Progenitor cell of endocrine pancreas (in vitro differentiated cells): ENCODE measurements at regions not wholly inside any gene's neighbourhood (a gene's known extent, or its start where the extent isn't known, plus 50 kb on each side); places are given as distances from the start of the nearest gene placed in this dataset.
A peak's percentile ranks its signal among the peaks of the same experiment; 100 is the strongest.

ENCODE experiments used
- DNase-seq: peaks from one replicate; pipeline ENCODE4 v3.0.0; 2021; ENCODE audit warnings: low spot score; ENCODE audit not compliant: unreplicated experiment
- H3K27ac Mint-ChIP-seq: 2 replicates; pipeline ENCODE4 v1.8.0; 2021; ENCODE audit warnings: mild to moderate bottlenecking, moderate library complexity, mixed read lengths
- H3K27me3 Mint-ChIP-seq: 2 replicates; pipeline ENCODE4 v1.8.0; 2021; ENCODE audit warnings: mixed read lengths
- H3K36me3 Mint-ChIP-seq: 2 replicates; pipeline ENCODE4 v1.8.0; 2022; ENCODE audit warnings: mixed read lengths; ENCODE audit not compliant: insufficient read depth
- H3K4me1 Mint-ChIP-seq: 2 replicates; pipeline ENCODE4 v1.8.0; 2021; ENCODE audit warnings: low read depth, mixed read lengths
- H3K4me3 Mint-ChIP-seq: 2 replicates; pipeline ENCODE4 v1.8.0; 2021; ENCODE audit warnings: low read depth, mild to moderate bottlenecking, moderate library complexity, mixed read lengths
- H3K9me3 Mint-ChIP-seq: 2 replicates; pipeline ENCODE4 v1.8.0; 2021; ENCODE audit warnings: low read depth, mixed read lengths
- TF ChIP-seq, protein P1 (sequence below): fragments of 200-600 bp; sonication (generic); IDR thresholded peaks from one replicate; pipeline ENCODE4 v1.5.0; 2021; ENCODE audit warnings: antibody characterized with exemption, mild to moderate bottlenecking; ENCODE audit not compliant: unreplicated experiment

DNA sequence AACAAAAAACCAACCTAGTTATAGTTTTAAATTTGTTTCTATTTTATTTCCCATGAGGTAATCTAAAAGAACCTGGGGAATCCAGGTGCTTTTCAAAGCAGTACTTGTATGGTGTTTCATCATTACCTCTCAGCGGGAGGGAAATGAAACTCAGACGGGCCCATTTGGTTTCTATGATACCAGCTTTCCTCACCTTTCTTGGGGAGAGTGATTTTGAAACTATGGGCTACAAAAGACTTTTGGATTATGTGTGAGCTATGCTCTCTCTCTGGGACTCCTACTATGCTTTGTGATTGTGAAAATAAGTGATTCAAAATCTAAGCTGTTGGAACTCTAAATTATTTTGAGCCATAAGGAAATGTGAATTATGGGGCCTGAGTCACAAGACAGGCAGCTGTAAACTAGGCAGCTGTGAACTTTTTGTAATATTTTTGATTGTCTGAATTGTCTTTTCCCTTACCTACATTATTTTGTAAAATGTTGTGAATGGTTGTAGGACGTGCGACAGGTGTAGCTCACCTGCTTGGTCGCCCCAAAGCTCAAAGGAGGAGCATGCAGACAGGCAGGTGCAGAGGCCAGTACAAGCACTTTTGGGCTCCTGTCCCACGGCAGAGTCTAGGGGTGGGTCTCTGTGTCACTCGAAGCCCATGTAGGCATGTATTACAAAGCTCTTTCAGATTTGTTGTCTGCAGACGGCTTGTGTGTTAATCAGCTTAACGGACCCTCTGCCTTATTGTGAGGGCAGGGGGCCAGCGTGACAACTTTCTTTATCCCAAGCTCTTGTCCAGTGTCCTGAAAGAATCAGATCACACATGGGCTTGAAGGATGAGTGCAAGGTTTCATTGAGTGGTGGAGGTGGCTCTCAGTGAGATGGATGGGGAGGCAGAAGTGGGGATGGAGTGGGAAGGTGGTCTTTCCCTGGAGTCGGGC is 64.8 kb upstream of the BACH1 start:
- DNase-seq, result no peak
- H3K9me3 Mint-ChIP-seq, result peaks cover 5% of the 10 kb centered on the region
- no peaks in the 10 kb centered on the region for H3K27me3 Mint-ChIP-seq
- H3K27ac Mint-ChIP-seq, result no peak overlapping the region
- TF ChIP-seq, protein P1, sequence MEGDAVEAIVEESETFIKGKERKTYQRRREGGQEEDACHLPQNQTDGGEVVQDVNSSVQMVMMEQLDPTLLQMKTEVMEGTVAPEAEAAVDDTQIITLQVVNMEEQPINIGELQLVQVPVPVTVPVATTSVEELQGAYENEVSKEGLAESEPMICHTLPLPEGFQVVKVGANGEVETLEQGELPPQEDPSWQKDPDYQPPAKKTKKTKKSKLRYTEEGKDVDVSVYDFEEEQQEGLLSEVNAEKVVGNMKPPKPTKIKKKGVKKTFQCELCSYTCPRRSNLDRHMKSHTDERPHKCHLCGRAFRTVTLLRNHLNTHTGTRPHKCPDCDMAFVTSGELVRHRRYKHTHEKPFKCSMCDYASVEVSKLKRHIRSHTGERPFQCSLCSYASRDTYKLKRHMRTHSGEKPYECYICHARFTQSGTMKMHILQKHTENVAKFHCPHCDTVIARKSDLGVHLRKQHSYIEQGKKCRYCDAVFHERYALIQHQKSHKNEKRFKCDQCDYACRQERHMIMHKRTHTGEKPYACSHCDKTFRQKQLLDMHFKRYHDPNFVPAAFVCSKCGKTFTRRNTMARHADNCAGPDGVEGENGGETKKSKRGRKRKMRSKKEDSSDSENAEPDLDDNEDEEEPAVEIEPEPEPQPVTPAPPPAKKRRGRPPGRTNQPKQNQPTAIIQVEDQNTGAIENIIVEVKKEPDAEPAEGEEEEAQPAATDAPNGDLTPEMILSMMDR, result no peak
- peaks cover 2% of the 10 kb centered on the region for H3K36me3 Mint-ChIP-seq
- no peak overlapping the region for H3K4me3 Mint-ChIP-seq
- peaks cover 14% of the 10 kb centered on the region for H3K4me1 Mint-ChIP-seq

DNA sequence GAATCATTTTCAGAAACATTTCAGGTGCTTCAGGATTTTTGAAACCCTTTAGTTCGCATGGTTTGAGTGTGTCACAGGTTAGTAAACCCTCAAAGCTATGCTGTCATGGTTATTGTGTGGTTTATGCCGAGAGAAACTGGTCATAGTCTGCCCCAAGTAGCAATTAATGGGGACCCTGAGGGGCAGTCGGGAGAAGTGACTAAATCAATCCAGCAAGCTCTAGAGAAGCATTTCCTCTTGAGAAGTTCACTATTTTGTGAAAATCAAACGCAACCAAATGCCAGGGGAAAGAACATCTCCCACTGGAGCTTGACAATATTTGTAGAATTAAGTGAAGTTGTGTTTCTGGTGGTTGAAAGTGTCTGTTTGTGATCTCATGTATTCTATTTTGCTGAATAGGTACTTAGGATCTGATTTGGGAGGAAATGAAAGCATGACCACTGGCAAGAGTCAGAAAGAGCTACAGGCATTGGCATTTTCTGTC is 63.0 kb upstream of the BACH1 start:
- Mint-ChIP-seq H3K4me1 (peaks cover 14% of the 10 kb centered on the region), H3K4me3 (no peak overlapping the region), H3K27me3 (no peaks in the 10 kb centered on the region), H3K36me3 (peaks cover 2% of the 10 kb centered on the region), H3K9me3 (peaks cover 5% of the 10 kb centered on the region), H3K27ac (no peak overlapping the region)
- TF ChIP-seq, protein P1, result no peak
- DNase-seq, result no peak

DNA sequence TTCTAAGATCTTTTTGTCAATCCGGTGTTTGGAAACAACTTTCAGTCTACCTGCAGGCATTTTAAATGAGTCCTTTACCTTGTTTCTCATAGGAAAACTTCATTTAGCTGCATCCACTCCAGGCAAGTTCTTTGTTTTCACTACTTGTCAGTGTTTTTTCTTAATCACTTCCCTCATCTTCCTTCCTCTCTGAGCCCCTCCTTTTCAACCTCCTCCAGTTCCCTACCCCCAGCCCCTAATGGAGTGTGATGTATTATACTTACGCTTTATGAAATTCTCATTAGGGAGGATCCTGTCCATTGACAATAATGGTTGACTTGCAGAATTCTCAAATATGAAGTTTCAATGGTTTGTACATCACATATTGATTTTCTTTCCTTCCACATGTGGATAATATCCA is 62.5 kb upstream of the BACH1 start:
- Mint-ChIP-seq H3K27ac (peak overlapping the region; percentile 7), H3K9me3 (peaks cover 5% of the 10 kb centered on the region)

DNA sequence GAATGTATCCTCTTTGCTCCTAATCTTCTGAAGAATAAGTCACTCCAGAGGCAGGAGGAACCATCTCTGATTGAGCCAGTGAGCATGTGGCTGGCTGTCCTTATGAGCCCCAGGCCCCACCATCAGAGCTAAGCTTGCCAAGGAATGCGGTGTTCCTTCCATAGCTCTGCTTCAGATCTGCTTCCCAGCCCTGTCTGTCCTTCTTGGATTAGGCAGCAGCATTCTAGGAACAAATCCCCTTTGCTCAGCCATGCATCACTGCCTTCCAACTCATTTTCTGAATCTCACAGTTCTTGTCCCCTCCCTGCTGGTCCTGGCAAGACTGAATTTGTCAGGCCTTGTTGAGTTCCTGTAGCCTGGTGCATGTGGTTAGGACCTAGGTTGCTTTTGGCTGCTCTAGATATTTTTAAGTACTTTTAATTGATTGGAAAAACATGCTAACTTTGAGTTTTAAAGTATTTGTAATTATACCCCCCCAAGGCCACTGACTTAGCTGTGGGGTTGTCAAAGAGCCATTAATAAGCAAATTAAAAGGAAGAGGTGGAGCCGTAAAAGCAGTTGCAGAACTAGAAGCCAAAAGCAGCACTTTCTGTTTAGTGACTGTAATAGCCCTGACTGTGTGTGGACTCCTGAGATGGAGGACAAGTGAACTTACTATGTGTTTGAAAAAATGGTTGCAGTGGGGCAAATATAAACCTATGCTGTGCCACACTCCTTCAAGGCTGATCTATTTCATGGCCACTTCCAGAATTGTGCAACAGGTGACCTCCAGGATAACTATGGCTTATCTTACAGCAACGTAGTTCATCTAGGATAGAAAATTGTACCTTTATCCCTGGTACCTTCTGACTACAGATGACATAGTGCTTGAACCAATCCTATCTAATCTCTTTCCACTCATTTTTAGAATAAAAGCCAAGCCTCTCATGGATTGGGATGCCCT is 61.3 kb upstream of the BACH1 start:
- H3K27ac Mint-ChIP-seq, result no peak overlapping the region
- peaks cover 5% of the 10 kb centered on the region for H3K9me3 Mint-ChIP-seq
- TF ChIP-seq, protein P1, result no peak
- H3K27me3 Mint-ChIP-seq, result no peaks in the 10 kb centered on the region
- DNase-seq, result no peak
- H3K4me1 Mint-ChIP-seq, result peaks cover 14% of the 10 kb centered on the region
- no peak overlapping the region for H3K4me3 Mint-ChIP-seq
- H3K36me3 Mint-ChIP-seq, result peaks cover 2% of the 10 kb centered on the region

More for the DNA sequence above, 62.5 kb upstream of the BACH1 start:
- DNase-seq, result no peak
- TF ChIP-seq, protein P1, result no peak
- H3K4me1 Mint-ChIP-seq, result peaks cover 14% of the 10 kb centered on the region
- H3K36me3 Mint-ChIP-seq, result peaks cover 2% of the 10 kb centered on the region
- H3K27me3 Mint-ChIP-seq, result no peaks in the 10 kb centered on the region
- H3K4me3 Mint-ChIP-seq, result no peak overlapping the region
